ENCODE measurements at regions not wholly inside any gene's neighbourhood (a gene's known extent, or its start where the extent isn't known, plus 50 kb on each side); places are given as distances from the start of the nearest gene placed in this dataset.
"Not testable (repeated sequence)": the region's sequence is repeated elsewhere in the genome, so short reads cannot be mapped to it uniquely, and the experiment has no call there.

GRCh38 chr17:20721171-20721570 lies 141.6 kb downstream of the CDRT15L2 start:
- Histone ChIP-seq H3K27me3 (ENCODE audit: control insufficient read depth, insufficient read depth, low read length) (no peaks in the 10 kb centered on the region), H3K36me3 (ENCODE audit: control insufficient read depth, insufficient read depth, low read length) (no peaks in the 10 kb centered on the region), H3K4me1 (ENCODE audit: control insufficient read depth, insufficient read depth, low read length) (no peaks in the 10 kb centered on the region), H3K9me3 (ENCODE audit: control insufficient read depth, low read length) (no peaks in the 10 kb centered on the region), H3K9ac (ENCODE audit: low read length) (no peak overlapping the region), H3K4me3 (ENCODE audit: low read length) (no peak overlapping the region)

- H3K4me1 ChIP-seq (ENCODE audit: control insufficient read depth, insufficient read depth, low read length); H3K36me3 ChIP-seq (ENCODE audit: control insufficient read depth, insufficient read depth, low read length); H3K9ac ChIP-seq (ENCODE audit: low read length): not testable (repeated sequence)
These were observed 144.9 kb downstream of the CDRT15L2 start for GRCh38 chr17:20724391-20724790.

DNA sequence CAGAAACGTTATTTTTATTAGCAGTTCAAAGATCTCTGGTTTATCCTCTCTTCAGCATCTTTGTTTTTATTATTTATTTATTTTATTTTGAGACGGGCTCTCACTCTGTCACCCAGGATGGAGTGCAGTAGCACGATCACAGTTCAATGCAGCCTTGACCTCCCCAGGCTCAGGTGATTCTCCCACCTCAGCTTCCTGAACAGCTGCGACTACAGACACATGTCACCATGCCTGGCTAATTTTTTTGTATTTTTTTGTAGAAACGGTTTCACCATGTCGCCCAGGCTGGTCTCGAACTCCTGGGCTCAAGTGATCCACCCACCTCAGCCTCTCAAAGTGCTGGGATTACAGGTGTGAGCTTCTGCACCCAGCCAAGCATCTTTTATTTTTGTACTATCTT lies 147.7 kb downstream of the CDRT15L2 start:
- not testable (repeated sequence) for H3K27me3 ChIP-seq (ENCODE audit: control insufficient read depth, insufficient read depth, low read length); H3K36me3 ChIP-seq (ENCODE audit: control insufficient read depth, insufficient read depth, low read length); H3K4me3 ChIP-seq (ENCODE audit: low read length); H3K9me3 ChIP-seq (ENCODE audit: control insufficient read depth, low read length); H3K9ac ChIP-seq (ENCODE audit: low read length); H3K4me1 ChIP-seq (ENCODE audit: control insufficient read depth, insufficient read depth, low read length)

More at GRCh38 chr17:20724391-20724790, 144.9 kb downstream of the CDRT15L2 start:
- H3K27me3 ChIP-seq (ENCODE audit: control insufficient read depth, insufficient read depth, low read length); H3K9me3 ChIP-seq (ENCODE audit: control insufficient read depth, low read length); H3K4me3 ChIP-seq (ENCODE audit: low read length): not testable (repeated sequence)

DNA sequence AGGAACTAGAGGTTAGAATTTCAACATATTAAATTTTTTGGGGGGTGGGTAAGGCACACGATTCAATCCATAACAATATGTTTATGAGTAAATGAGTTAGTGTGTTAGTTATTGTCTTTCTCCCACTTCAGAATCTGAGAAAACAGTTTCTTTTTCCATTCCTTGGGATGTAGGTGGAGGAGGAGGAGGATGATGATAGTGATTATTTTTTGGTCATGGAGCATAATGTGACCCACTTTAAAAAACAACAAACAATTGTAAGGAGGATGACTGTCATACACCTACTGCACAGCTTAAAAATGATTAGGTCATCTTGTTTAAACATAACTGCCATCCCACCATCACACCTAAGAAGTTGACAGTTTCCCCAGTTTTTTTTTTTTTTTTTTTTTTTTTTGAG lies 148.7 kb downstream of the CDRT15L2 start:
- Histone ChIP-seq H3K4me3 (ENCODE audit: low read length) (no peak overlapping the region), H3K9ac (ENCODE audit: low read length) (no peak overlapping the region), H3K4me1 (ENCODE audit: control insufficient read depth, insufficient read depth, low read length) (no peaks in the 10 kb centered on the region), H3K36me3 (ENCODE audit: control insufficient read depth, insufficient read depth, low read length) (no peaks in the 10 kb centered on the region), H3K9me3 (ENCODE audit: control insufficient read depth, low read length) (no peaks in the 10 kb centered on the region), H3K27me3 (ENCODE audit: control insufficient read depth, insufficient read depth, low read length) (no peaks in the 10 kb centered on the region)

GRCh38 chr17:20731131-20731530 lies 151.6 kb downstream of the CDRT15L2 start:
- H3K4me1 ChIP-seq (ENCODE audit: control insufficient read depth, insufficient read depth, low read length); H3K36me3 ChIP-seq (ENCODE audit: control insufficient read depth, insufficient read depth, low read length); H3K9me3 ChIP-seq (ENCODE audit: control insufficient read depth, low read length); H3K4me3 ChIP-seq (ENCODE audit: low read length); H3K27me3 ChIP-seq (ENCODE audit: control insufficient read depth, insufficient read depth, low read length); H3K9ac ChIP-seq (ENCODE audit: low read length): not testable (repeated sequence)

- Histone ChIP-seq H3K4me1 (ENCODE audit: control insufficient read depth, insufficient read depth, low read length) (no peaks in the 10 kb centered on the region), H3K9ac (ENCODE audit: low read length) (no peak overlapping the region), H3K27me3 (ENCODE audit: control insufficient read depth, insufficient read depth, low read length) (no peaks in the 10 kb centered on the region), H3K4me3 (ENCODE audit: low read length) (no peak overlapping the region), H3K36me3 (ENCODE audit: control insufficient read depth, insufficient read depth, low read length) (no peaks in the 10 kb centered on the region), H3K9me3 (ENCODE audit: control insufficient read depth, low read length) (no peaks in the 10 kb centered on the region)
These were observed 154.4 kb downstream of the CDRT15L2 start for GRCh38 chr17:20733923-20734322.

- H3K4me1 ChIP-seq (ENCODE audit: control insufficient read depth, insufficient read depth, low read length), result no peaks in the 10 kb centered on the region
- no peaks in the 10 kb centered on the region for H3K36me3 ChIP-seq (ENCODE audit: control insufficient read depth, insufficient read depth, low read length)
- H3K4me3 ChIP-seq (ENCODE audit: low read length), result no peak overlapping the region
- H3K9ac ChIP-seq (ENCODE audit: low read length), result no peak overlapping the region
- no peaks in the 10 kb centered on the region for H3K27me3 ChIP-seq (ENCODE audit: control insufficient read depth, insufficient read depth, low read length)
- H3K9me3 ChIP-seq (ENCODE audit: control insufficient read depth, low read length), result no peaks in the 10 kb centered on the region
These were observed 156.3 kb downstream of the CDRT15L2 start for GRCh38 chr17:20735796-20736195.

- not testable (repeated sequence) for H3K9me3 ChIP-seq (ENCODE audit: control insufficient read depth, low read length); H3K9ac ChIP-seq (ENCODE audit: low read length); H3K36me3 ChIP-seq (ENCODE audit: control insufficient read depth, insufficient read depth, low read length); H3K4me3 ChIP-seq (ENCODE audit: low read length); H3K4me1 ChIP-seq (ENCODE audit: control insufficient read depth, insufficient read depth, low read length); H3K27me3 ChIP-seq (ENCODE audit: control insufficient read depth, insufficient read depth, low read length)
These were observed 158.1 kb downstream of the CDRT15L2 start for GRCh38 chr17:20737636-20738035.

DNA sequence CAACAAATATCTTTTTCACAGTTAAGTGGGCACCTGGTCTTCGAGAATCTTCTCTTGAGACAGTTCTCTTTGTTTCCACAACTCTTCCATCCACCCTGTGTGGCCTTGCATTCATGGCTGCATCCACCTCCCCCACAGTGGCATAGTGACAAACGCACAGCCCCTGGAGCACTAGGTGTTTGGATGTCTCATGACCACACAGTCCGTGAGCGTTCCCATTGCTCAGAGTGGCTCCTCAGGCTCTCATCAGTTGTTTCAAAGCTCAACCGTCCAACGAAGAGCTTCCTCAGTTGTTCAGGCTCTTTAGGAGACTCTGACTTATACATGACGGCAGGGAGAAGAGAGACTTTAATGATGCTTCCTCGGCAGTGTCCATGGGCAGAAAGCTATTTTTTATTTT lies 191.6 kb downstream of the CDRT15L2 start:
- no peaks in the 10 kb centered on the region for H3K9me3 ChIP-seq (ENCODE audit: control insufficient read depth, low read length)
- H3K9ac ChIP-seq (ENCODE audit: low read length), result no peak overlapping the region
- H3K27me3 ChIP-seq (ENCODE audit: control insufficient read depth, insufficient read depth, low read length), result no peaks in the 10 kb centered on the region
- no peak overlapping the region for H3K4me3 ChIP-seq (ENCODE audit: low read length)
- H3K4me1 ChIP-seq (ENCODE audit: control insufficient read depth, insufficient read depth, low read length), result no peaks in the 10 kb centered on the region
- H3K36me3 ChIP-seq (ENCODE audit: control insufficient read depth, insufficient read depth, low read length), result no peaks in the 10 kb centered on the region

DNA sequence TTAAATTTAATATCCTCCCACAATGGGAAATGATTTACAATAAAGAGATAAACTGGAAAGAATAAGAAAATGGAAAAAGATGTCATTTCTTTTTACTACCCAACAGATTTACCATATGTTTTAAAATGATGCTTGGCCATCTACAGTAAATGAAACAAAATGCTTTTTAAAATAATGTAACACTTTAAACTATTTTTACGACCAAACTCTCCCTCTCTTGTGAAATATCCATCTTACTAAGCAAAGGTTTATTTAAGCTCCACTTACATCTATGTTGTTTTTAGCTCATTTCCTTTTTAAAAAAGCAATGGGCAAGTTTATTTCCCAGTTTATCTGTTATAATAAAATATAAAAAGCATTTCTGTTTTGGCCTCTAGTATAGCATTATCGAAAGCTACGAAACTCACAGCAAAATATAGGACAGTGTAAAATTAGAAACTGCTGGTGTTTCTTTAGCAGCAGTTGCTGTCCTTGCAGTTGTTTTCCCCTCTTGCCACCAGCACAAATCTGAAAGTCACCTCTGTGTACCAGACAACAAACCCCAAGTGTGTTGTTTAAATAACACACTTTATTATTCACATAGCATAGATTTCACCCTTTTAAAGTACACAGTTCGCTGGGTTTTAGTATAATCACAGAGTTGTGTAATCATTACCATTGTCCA lies 195.1 kb downstream of the CDRT15L2 start:
- Histone ChIP-seq H3K27me3 (ENCODE audit: control insufficient read depth, insufficient read depth, low read length) (no peaks in the 10 kb centered on the region), H3K4me3 (ENCODE audit: low read length) (no peak overlapping the region), H3K9me3 (ENCODE audit: control insufficient read depth, low read length) (no peaks in the 10 kb centered on the region), H3K4me1 (ENCODE audit: control insufficient read depth, insufficient read depth, low read length) (no peaks in the 10 kb centered on the region), H3K36me3 (ENCODE audit: control insufficient read depth, insufficient read depth, low read length) (no peaks in the 10 kb centered on the region), H3K9ac (ENCODE audit: low read length) (no peak overlapping the region)

GRCh38 chr17:20775331-20775730 lies 195.8 kb downstream of the CDRT15L2 start:
- Histone ChIP-seq H3K27me3 (ENCODE audit: control insufficient read depth, insufficient read depth, low read length) (no peaks in the 10 kb centered on the region), H3K9me3 (ENCODE audit: control insufficient read depth, low read length) (no peaks in the 10 kb centered on the region), H3K9ac (ENCODE audit: low read length) (no peak overlapping the region), H3K4me1 (ENCODE audit: control insufficient read depth, insufficient read depth, low read length) (no peaks in the 10 kb centered on the region), H3K36me3 (ENCODE audit: control insufficient read depth, insufficient read depth, low read length) (no peaks in the 10 kb centered on the region), H3K4me3 (ENCODE audit: low read length) (no peak overlapping the region)

- Histone ChIP-seq H3K9me3 (ENCODE audit: control insufficient read depth, low read length) (no peaks in the 10 kb centered on the region), H3K4me3 (ENCODE audit: low read length) (no peak overlapping the region), H3K27me3 (ENCODE audit: control insufficient read depth, insufficient read depth, low read length) (peaks cover 3% of the 10 kb centered on the region), H3K4me1 (ENCODE audit: control insufficient read depth, insufficient read depth, low read length) (no peaks in the 10 kb centered on the region), H3K9ac (ENCODE audit: low read length) (no peak overlapping the region), H3K36me3 (ENCODE audit: control insufficient read depth, insufficient read depth, low read length) (no peaks in the 10 kb centered on the region)
These were observed 200.0 kb downstream of the CDRT15L2 start for GRCh38 chr17:20779521-20779920.

DNA sequence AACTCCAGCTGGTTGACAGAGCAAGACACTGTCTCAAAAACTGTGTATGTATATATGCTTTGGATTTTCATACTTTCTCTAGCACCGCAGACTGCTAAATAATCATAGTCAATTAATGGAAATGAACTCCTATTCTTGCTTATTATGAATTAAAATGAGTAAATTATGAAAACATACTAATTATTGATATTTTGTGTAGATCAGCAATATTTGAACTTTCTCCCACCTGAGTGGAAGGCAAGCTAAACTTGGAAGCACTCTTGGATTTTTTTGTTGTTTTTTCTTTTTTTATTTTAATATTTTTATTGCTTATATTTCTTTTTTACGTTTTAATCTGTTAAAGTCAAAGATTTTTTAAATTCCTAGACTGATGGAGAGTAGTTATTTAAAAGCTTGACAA lies 201.7 kb downstream of the CDRT15L2 start:
- no peak overlapping the region for H3K9ac ChIP-seq (ENCODE audit: low read length)
- H3K4me1 ChIP-seq (ENCODE audit: control insufficient read depth, insufficient read depth, low read length), result no peaks in the 10 kb centered on the region
- H3K4me3 ChIP-seq (ENCODE audit: low read length), result no peak overlapping the region
- no peaks in the 10 kb centered on the region for H3K9me3 ChIP-seq (ENCODE audit: control insufficient read depth, low read length)
- H3K36me3 ChIP-seq (ENCODE audit: control insufficient read depth, insufficient read depth, low read length), result no peaks in the 10 kb centered on the region
- H3K27me3 ChIP-seq (ENCODE audit: control insufficient read depth, insufficient read depth, low read length), result peaks cover 3% of the 10 kb centered on the region
